GM12878 (cell line): ENCODE measurements at regions not wholly inside any gene's neighbourhood (a gene's known extent, or its start where the extent isn't known, plus 50 kb on each side); places are given as distances from the start of the nearest gene placed in this dataset.

Source experiments
- ATAC-seq: fragments of 200-7000 bp; cut with Tn5 transposase; 3 replicates; pipeline ENCODE4 v1.9.1; 2020; ENCODE audit warnings: mild to moderate bottlenecking, moderate library complexity
- BruUV-seq: library from RNA; stranded (reverse); fragments of 400-500 nt; replicated peaks from 2 replicates; lab custom pipeline; 2021; lab: Mats Ljungman, UMichigan
- CTCF ChIA-PET: fragments of 300-600 bp; sonication (Branson Sonifier 250); formaldehyde crosslinking; extraction: SDS; loops from one replicate; lab custom pipeline; 2021; ENCODE audit warnings: inconsistent platforms; lab: Yijun Ruan, JAX
- POLR2A ChIA-PET: fragments of 350-600 bp; formaldehyde crosslinking; extraction: SDS; loops from one replicate; lab custom pipeline; 2021; ENCODE audit warnings: inconsistent platforms; lab: Charles Lee
- RAD21 ChIA-PET: fragments of 300-600 bp; sonication (Branson Sonifier 250); formaldehyde crosslinking; loops from one replicate; lab custom pipeline; 2023; ENCODE audit warnings: antibody characterized with exemption; ENCODE audit not compliant: unreplicated experiment; lab: Charles Lee
- SMC1A ChIA-PET: fragments of 300-600 bp; sonication (Branson Sonifier 250); formaldehyde crosslinking; loops from one replicate; lab custom pipeline; 2023; ENCODE audit not compliant: unreplicated experiment, uncharacterized antibody; lab: Charles Lee
- DNase-seq: peaks from one replicate; pipeline ENCODE4 v3.0.0-alpha.2; 2011; ENCODE audit warnings: low read depth, low spot score
- FAIRE-seq: peaks from 3 replicates; lab custom pipeline; 2011; peaks lifted over from hg19 to GRCh38; lab: Jason Lieb, UNC
- H2AFZ ChIP-seq: 2 replicates; pipeline ENCODE4 v1.6.0; 2011; ENCODE audit warnings: low read depth, low read length, control low read depth; ENCODE audit not compliant: control insufficient read depth
- H3K27ac ChIP-seq: 2 replicates; pipeline ENCODE4 v1.5.1; 2011; ENCODE audit warnings: control low read depth; ENCODE audit not compliant: control insufficient read depth, insufficient read depth
- H3K27me3 ChIP-seq, 2 experiments: replicated peaks in 1 of 2; 2 replicates each; pipeline versions ENCODE4 v1.6.0 to v1.6.1; 2011; ENCODE audit warnings: low read length in 1 of 2; ENCODE audit not compliant: control insufficient read depth in 2 of 2, insufficient read depth in 2 of 2
- H3K36me3 ChIP-seq, 2 experiments: 2 replicates each; pipeline ENCODE4 v1.5.1; 2011; ENCODE audit warnings: low read length in 1 of 2; ENCODE audit not compliant: control insufficient read depth in 2 of 2, insufficient read depth in 2 of 2
- H3K4me1 ChIP-seq: 2 replicates; pipeline ENCODE4 v1.6.1; 2011; ENCODE audit warnings: mild to moderate bottlenecking, low read length, moderate library complexity, mixed read lengths; ENCODE audit not compliant: control insufficient read depth, insufficient read depth
- H3K4me2 ChIP-seq: 2 replicates; pipeline ENCODE4 v1.6.0; 2011; ENCODE audit warnings: control low read depth; ENCODE audit not compliant: control insufficient read depth, insufficient read depth
- H3K4me3 ChIP-seq: fragments of 200-600 bp; sonication (generic); 2 replicates; pipeline ENCODE4 v1.5.1; 2016
- H3K79me2 ChIP-seq: 2 replicates; pipeline ENCODE4 v1.6.0; 2011; ENCODE audit warnings: low read length; ENCODE audit not compliant: control insufficient read depth, insufficient read depth
- H3K9ac ChIP-seq: 2 replicates; pipeline ENCODE4 v1.8.0; 2011; ENCODE audit warnings: low read length, control low read depth, mixed read lengths; ENCODE audit not compliant: control insufficient read depth, insufficient read depth
- H3K9me3 ChIP-seq: replicated peaks from 3 replicates; pipeline ENCODE4 v1.5.1; 2011; ENCODE audit warnings: mild to moderate bottlenecking, low read length; ENCODE audit not compliant: control insufficient read depth, insufficient read depth
- H4K20me1 ChIP-seq: 2 replicates; pipeline ENCODE4 v1.6.0; 2011; ENCODE audit not compliant: control insufficient read depth, insufficient read depth
- BHLHE40 ChIP-seq, 2 experiments: fragments of 450-650 bp in 1 of 2; IDR thresholded peaks; 2 replicates each; pipeline ENCODE4 v1.6.1; 2011 to 2017; ENCODE audit warnings: low read depth in 2 of 2, borderline replicate concordance in 1 of 2, improper control_type of control experiment in 1 of 2, low read length in 1 of 2, mild to moderate bottlenecking in 1 of 2
- CREB1 ChIP-seq: IDR thresholded peaks from 2 replicates; pipeline ENCODE4 v1.6.1; 2012; ENCODE audit warnings: low read depth, mild to moderate bottlenecking, inconsistent platforms
- ESRRA ChIP-seq: IDR thresholded peaks from 2 replicates; pipeline ENCODE4 v1.6.1; 2012; ENCODE audit warnings: mild to moderate bottlenecking, low read length, improper control_type of control experiment
- MLLT1 ChIP-seq: fragments of 450-650 bp; IDR thresholded peaks from 2 replicates; pipeline ENCODE4 v1.6.1; 2016; ENCODE audit warnings: mild to moderate bottlenecking
- MTA2 ChIP-seq: fragments of 450-650 bp; IDR thresholded peaks from 2 replicates; pipeline ENCODE4 v1.6.1; 2016; ENCODE audit warnings: low read depth, mild to moderate bottlenecking, moderate library complexity
- RAD21 ChIP-seq: IDR thresholded peaks from 2 replicates; pipeline ENCODE4 v1.6.1; 2011; ENCODE audit warnings: mild to moderate bottlenecking, low read depth, low read length, moderate library complexity; ENCODE audit not compliant: insufficient read depth
- RELA ChIP-seq: fragments of 450-650 bp; IDR thresholded peaks from 2 replicates; pipeline ENCODE4 v1.8.0; 2014; ENCODE audit warnings: borderline replicate concordance; ENCODE audit not compliant: partially characterized antibody
- ZBED1 ChIP-seq: IDR thresholded peaks from 2 replicates; pipeline ENCODE4 v1.6.1; 2016; ENCODE audit warnings: borderline replicate concordance
- ZZZ3 ChIP-seq: IDR thresholded peaks from 2 replicates; pipeline ENCODE4 v1.6.1; 2011; ENCODE audit warnings: low read depth; ENCODE audit not compliant: control insufficient read depth, insufficient read length
- WGBS: methylation state at CpG from one replicate; pipeline ENCODE4 v1.1.6; 2016; ENCODE audit warnings: low lambda C conversion rate; ENCODE audit not compliant: insufficient replicate concordance, insufficient coverage; ENCODE audit errors: missing lambda C conversion rate; 5-methylcytosine and 5-hydroxymethylcytosine counted together
- in situ Hi-C: fragments of 300-500 bp; cut with MboI; formaldehyde crosslinking; loops from 9 replicates; pipeline ENCODE4 v1.14.3; 2018; ENCODE audit warnings: mixed read lengths
- intact Hi-C: fragments of 100-400 bp; cut with micrococcal nuclease; formaldehyde crosslinking; loops from one replicate; pipeline ENCODE4 v1.14.2; 2022; ENCODE audit not compliant: unreplicated experiment

DNA sequence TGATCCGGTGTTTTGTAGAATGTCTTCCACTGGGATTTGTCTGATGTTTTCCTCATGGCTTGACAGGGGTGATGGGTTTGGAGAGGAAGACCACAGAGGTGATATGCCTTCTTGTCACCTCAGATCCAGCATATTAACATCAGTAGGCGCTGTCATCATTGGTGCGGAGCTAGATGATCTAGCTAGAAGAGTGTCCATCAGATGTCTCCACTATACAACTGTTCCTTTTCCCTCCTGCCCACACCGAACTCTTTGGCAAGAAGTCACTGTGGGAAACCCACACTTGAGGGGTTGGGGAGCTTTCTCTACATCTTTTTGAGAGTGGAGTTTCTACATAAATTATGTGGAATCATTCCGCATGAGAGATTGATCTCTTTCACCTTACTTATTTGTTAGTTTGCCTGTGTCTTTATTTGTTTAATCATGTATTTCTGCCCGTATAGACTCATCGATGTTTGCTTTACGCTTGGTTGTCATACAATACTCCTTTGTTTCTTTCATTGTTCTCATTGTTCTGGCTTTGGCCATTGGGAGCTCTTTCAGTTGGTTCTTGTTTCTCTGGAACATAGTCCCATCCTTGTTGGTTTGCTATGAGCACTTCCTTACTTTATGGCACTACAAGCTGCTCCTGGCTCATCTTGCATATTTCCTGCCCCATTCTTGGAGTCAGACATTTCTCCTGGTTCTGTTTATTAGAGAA is 1420.3 kb downstream of the BRD1 start:
- no peaks in the 10 kb centered on the region for H3K36me3 ChIP-seq
- H3K9me3 ChIP-seq = no peaks in the 10 kb centered on the region; the same call in 2 of the 3 replicates
- H3K79me2 ChIP-seq = no peaks in the 10 kb centered on the region
- no peak for ATAC-seq
- H3K4me2 ChIP-seq = no peak overlapping the region
- in situ Hi-C loops = no loop called here
- no peak overlapping the region for H3K9ac ChIP-seq
- intact Hi-C loops = no loop called here
- H3K4me1 ChIP-seq = no peaks in the 10 kb centered on the region
- no peak overlapping the region for H3K27ac ChIP-seq
- H4K20me1 ChIP-seq = no peaks in the 10 kb centered on the region
- 53% methylated on average over 8 of the region's 8 CpGs for WGBS
- POLR2A ChIA-PET = no interaction called here
- no TSS peak for BruUV-seq
- CTCF ChIA-PET = no interaction called here
- H3K27me3 ChIP-seq = no peaks in the 10 kb centered on the region
- SMC1A ChIA-PET = no interaction called here
- no peak for FAIRE-seq
- no peak overlapping the region for H2AFZ ChIP-seq
- TF ChIP-seq MLLT1 = no peak
- no peak overlapping the region for H3K4me3 ChIP-seq
- DNase-seq = no peak
- RAD21 ChIA-PET = no interaction called here

DNA sequence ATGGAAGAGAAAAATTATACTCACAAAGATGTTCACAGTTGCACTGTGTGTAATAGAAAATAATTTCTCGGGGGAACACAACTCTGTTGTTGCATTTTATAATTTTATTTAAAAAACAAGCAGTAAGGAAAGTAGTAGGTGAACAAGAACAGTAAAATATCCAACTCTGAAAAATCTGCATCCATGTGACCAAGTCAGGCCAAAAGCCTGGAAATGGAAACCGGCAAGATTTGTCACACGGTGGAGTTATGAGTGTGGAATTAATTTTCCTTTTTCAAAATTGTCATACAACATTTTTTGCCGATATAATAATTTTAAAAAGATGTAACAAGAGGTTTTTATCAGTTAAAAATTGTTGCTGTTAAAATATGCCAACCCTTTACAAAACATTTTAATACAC is 1421.5 kb downstream of the BRD1 start:
- 2% methylated on average over 4 of the region's 4 CpGs for WGBS
- POLR2A ChIA-PET = no interaction called here
- Histone ChIP-seq H3K9ac (no peak overlapping the region), H3K36me3 (no peaks in the 10 kb centered on the region), H3K27ac (no peak overlapping the region), H3K27me3 (no peaks in the 10 kb centered on the region), H4K20me1 (no peaks in the 10 kb centered on the region), H3K4me2 (no peak overlapping the region), H3K79me2 (no peaks in the 10 kb centered on the region), H3K9me3 (no peaks in the 10 kb centered on the region; the same call in 2 of the 3 replicates), H3K4me1 (no peaks in the 10 kb centered on the region), H2AFZ (no peak overlapping the region), H3K4me3 (no peak overlapping the region)
- CTCF ChIA-PET = no interaction called here
- SMC1A ChIA-PET = no interaction called here
- in situ Hi-C loops (no loop called here), intact Hi-C loops (no loop called here)
- ATAC-seq = no peak
- FAIRE-seq = no peak
- RAD21 ChIA-PET = no interaction called here
- TF ChIP-seq BHLHE40 (IDR thresholded peaks at IDR 0.05; ENCODE audit: borderline replicate concordance in 1 of 2, low read depth in 2 of 2, low read length in 1 of 2) (no peak), ZZZ3 (no peak), ESRRA (no peak), RELA (no peak), RAD21 (no peak), ZBED1 (no peak), CREB1 (no peak), MTA2 (no peak)
- no peak for DNase-seq
- BruUV-seq = no TSS peak
